ENCODE measurements at regions not wholly inside any gene's neighbourhood (a gene's known extent, or its start where the extent isn't known, plus 50 kb on each side); places are given as distances from the start of the nearest gene placed in this dataset.

DNA sequence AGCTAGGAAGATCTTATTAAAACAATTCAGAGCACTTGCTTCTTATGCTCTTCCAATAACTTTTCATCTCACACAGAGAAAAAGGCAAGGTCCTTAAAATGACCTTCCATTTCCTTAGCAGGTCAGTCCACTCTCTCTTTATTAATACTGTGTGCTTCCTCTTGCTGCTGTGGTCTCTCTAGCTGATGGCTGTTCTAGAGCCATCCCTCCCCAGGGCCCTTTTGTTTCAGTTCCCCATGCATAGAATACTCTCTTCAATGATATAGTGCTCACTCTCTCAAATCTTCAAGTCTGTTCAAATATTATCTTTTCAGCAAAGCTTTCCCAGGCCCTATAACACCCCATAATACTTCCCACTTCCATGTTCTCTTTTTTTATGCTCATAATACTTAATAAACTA lies 469.3 kb downstream of the METTL4 start:
- TF ChIP-seq, protein P1, sequence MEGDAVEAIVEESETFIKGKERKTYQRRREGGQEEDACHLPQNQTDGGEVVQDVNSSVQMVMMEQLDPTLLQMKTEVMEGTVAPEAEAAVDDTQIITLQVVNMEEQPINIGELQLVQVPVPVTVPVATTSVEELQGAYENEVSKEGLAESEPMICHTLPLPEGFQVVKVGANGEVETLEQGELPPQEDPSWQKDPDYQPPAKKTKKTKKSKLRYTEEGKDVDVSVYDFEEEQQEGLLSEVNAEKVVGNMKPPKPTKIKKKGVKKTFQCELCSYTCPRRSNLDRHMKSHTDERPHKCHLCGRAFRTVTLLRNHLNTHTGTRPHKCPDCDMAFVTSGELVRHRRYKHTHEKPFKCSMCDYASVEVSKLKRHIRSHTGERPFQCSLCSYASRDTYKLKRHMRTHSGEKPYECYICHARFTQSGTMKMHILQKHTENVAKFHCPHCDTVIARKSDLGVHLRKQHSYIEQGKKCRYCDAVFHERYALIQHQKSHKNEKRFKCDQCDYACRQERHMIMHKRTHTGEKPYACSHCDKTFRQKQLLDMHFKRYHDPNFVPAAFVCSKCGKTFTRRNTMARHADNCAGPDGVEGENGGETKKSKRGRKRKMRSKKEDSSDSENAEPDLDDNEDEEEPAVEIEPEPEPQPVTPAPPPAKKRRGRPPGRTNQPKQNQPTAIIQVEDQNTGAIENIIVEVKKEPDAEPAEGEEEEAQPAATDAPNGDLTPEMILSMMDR (IDR thresholded peaks at IDR 0.05; ENCODE audit: insufficient read depth, low read length) = no peak
- TF ChIP-seq POLR2AphosphoS5 (IDR thresholded peaks at IDR 0.05; ENCODE audit: low read depth) = no peak

All from HL-60 (cell line).